ENCODE measurements at regions not wholly inside any gene's neighbourhood (a gene's known extent, or its start where the extent isn't known, plus 50 kb on each side); places are given as distances from the start of the nearest gene placed in this dataset.

GRCh38 chr2:207275779-207276178 lies 110.0 kb upstream of the KLF7 start:
- Histone ChIP-seq H3K9me3 (no peaks in the 10 kb centered on the region), H3K4me1 (no peaks in the 10 kb centered on the region), H3K27ac (no peak overlapping the region), H3K36me3 (no peaks in the 10 kb centered on the region), H3K27me3 (no peaks in the 10 kb centered on the region), H3K4me3 (no peak overlapping the region)
- no peak for DNase-seq (ENCODE audit: low spot score)
- no peak for TF ChIP-seq CTCF (IDR thresholded peaks at IDR 0.05)

GRCh38 chr2:207276248-207276647 lies 110.5 kb upstream of the KLF7 start:
- Histone ChIP-seq H3K36me3 (no peaks in the 10 kb centered on the region), H3K9me3 (no peaks in the 10 kb centered on the region), H3K4me3 (no peak overlapping the region), H3K27me3 (no peaks in the 10 kb centered on the region), H3K27ac (no peak overlapping the region), H3K4me1 (no peaks in the 10 kb centered on the region)
- no peak for TF ChIP-seq CTCF (IDR thresholded peaks at IDR 0.05)
- no peak for DNase-seq (ENCODE audit: low spot score)

- no peak for TF ChIP-seq CTCF (IDR thresholded peaks at IDR 0.05)
- no peaks in the 10 kb centered on the region for H3K36me3 ChIP-seq
- H3K27me3 ChIP-seq: no peaks in the 10 kb centered on the region
- no peaks in the 10 kb centered on the region for H3K9me3 ChIP-seq
- H3K27ac ChIP-seq: no peak overlapping the region
- H3K4me3 ChIP-seq: no peak overlapping the region
- no peaks in the 10 kb centered on the region for H3K4me1 ChIP-seq
- DNase-seq (ENCODE audit: low spot score): no peak
Observed at GRCh38 chr2:207276858-207277257, 111.1 kb upstream of the KLF7 start.

- peaks cover 0 to 17% of the 10 kb centered on the region in 2 donors for H3K4me1 ChIP-seq
- H3K36me3 ChIP-seq: no peaks in the 10 kb centered on the region
- H3K27ac ChIP-seq: no peak overlapping the region
- H3K27me3 ChIP-seq: no peaks in the 10 kb centered on the region
- no peak for TF ChIP-seq CTCF (IDR thresholded peaks at IDR 0.05)
- H3K4me3 ChIP-seq: no peak overlapping the region
- no peak for DNase-seq (ENCODE audit: low spot score)
- no peaks in the 10 kb centered on the region for H3K9me3 ChIP-seq
Observed at GRCh38 chr2:207279520-207279919, 113.8 kb upstream of the KLF7 start.

GRCh38 chr2:207281436-207281835 lies 115.7 kb upstream of the KLF7 start:
- H3K4me1 ChIP-seq: peaks cover 0 to 36% of the 10 kb centered on the region in 2 donors

More at GRCh38 chr2:207281436-207281835, 115.7 kb upstream of the KLF7 start:
- Histone ChIP-seq H3K4me3 (no peak overlapping the region), H3K27me3 (no peaks in the 10 kb centered on the region), H3K36me3 (no peaks in the 10 kb centered on the region), H3K9me3 (no peaks in the 10 kb centered on the region), H3K27ac (no peak overlapping the region)
- TF ChIP-seq CTCF (IDR thresholded peaks at IDR 0.05): no peak
- no peak for DNase-seq (ENCODE audit: low spot score)

Data from right atrium auricular region (tissue), 2 donors.